ENCODE measurements at regions not wholly inside any gene's neighbourhood (a gene's known extent, or its start where the extent isn't known, plus 50 kb on each side); places are given as distances from the start of the nearest gene placed in this dataset.

DNA sequence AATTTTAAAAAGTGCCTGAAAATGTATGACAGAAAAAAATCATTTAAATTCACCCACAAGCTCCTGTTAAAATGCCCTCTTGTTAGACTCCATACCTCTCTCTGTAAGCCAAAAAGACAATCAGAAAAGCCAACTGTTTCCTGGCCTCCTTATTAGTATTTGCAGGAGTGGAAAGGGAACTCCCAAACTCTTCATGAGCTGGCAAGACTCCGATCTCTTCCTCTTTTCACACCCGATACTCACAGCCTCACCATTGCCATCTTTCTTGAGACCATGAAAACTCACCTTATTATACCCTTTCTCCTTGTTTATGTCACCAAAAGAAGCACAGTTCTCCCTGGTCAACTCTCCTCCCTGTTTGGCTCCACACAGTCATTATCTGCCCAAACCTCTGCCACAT is 197.8 kb downstream of the DMAC1 start:
- TF ChIP-seq, protein P1, sequence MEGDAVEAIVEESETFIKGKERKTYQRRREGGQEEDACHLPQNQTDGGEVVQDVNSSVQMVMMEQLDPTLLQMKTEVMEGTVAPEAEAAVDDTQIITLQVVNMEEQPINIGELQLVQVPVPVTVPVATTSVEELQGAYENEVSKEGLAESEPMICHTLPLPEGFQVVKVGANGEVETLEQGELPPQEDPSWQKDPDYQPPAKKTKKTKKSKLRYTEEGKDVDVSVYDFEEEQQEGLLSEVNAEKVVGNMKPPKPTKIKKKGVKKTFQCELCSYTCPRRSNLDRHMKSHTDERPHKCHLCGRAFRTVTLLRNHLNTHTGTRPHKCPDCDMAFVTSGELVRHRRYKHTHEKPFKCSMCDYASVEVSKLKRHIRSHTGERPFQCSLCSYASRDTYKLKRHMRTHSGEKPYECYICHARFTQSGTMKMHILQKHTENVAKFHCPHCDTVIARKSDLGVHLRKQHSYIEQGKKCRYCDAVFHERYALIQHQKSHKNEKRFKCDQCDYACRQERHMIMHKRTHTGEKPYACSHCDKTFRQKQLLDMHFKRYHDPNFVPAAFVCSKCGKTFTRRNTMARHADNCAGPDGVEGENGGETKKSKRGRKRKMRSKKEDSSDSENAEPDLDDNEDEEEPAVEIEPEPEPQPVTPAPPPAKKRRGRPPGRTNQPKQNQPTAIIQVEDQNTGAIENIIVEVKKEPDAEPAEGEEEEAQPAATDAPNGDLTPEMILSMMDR (IDR thresholded peaks at IDR 0.05): no peak
- no peak for DNase-seq
- Histone ChIP-seq H3K27ac (no peak overlapping the region), H3K36me3 (no peaks in the 10 kb centered on the region), H3K4me1 (no peaks in the 10 kb centered on the region), H3K9me3 (no peaks in the 10 kb centered on the region), H3K27me3 (no peaks in the 10 kb centered on the region), H3K4me3 (no peak overlapping the region)
- intact Hi-C loops (cut with DNase I; ENCODE audit: low total_unique reads): no loop called here

DNA sequence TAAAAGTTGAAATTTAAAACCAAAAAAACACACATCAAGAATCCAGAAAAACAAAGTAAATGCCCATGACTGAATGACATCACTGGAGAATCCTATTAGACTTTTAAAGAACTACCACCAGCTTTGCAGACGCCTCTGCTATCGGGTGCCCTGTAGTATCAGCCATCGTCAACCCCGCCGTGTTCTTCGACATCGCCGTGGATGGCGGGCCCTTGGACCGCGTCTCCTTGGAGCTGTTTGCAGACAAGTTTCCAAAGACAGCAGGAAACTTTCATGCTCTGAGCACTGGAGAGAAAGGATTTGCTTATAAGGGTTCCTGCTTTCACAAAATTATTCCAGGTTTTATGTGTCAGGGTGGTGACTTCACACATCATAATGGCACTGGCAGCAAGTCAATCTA is 201.9 kb downstream of the DMAC1 start:
- Histone ChIP-seq H3K36me3 (no peaks in the 10 kb centered on the region), H3K9me3 (no peaks in the 10 kb centered on the region), H3K27me3 (no peaks in the 10 kb centered on the region), H3K4me1 (no peaks in the 10 kb centered on the region), H3K27ac (no peak overlapping the region), H3K4me3 (no peak overlapping the region)
- DNase-seq: no peak
- TF ChIP-seq, protein P1 (IDR thresholded peaks at IDR 0.05): no peak
- intact Hi-C loops (cut with DNase I; ENCODE audit: low total_unique reads): no loop called here

DNA sequence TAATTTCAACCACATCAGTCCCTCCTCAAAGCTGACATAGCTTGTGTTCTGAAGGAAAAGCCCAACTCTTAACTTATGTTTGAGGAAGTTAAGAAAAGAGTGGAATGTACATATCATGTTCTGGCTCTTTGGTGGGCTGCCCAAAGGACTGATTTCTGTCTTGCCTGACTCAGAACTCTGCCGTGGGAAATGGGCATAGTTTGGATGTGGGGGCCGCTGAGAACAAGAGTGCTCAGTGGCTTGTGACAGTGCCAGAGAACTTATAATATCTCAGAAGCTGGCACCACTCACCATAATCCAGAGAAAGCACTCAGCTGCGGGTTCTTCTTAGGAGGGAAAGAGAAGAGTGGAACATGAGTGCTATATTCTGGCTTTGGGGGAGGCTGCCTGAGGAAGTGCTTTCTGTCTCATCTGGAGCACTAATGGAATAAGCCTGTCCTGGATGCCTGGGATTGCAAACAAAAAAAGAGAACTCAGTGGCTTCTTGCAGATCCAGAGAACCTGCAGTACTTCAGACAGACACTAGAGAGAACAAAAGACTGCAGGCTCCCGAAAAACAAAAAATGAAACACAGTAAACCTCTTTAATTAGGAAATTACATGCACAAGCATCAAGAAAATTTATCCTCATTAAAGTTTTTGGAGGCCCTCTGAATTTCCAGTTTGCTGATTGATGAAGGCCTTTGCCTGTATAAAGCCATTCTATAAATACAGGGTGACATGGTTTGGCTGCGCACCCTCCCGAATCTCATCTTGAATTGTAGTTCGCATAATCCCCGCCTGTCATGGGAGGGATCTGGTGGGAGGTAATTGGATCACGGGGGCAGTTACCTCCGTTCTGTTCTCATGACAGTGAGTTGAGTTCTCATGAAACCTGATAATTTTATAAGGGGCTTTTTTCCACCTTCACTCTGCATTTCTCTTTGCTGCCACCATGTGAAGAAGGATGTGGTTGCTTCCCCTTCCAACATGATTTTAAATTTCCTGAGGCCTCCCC is 207.0 kb downstream of the DMAC1 start:
- H3K27ac ChIP-seq: no peak overlapping the region
- TF ChIP-seq, protein P1 (IDR thresholded peaks at IDR 0.05): no peak
- no peaks in the 10 kb centered on the region for H3K4me1 ChIP-seq
- H3K4me3 ChIP-seq: no peak overlapping the region
- no peaks in the 10 kb centered on the region for H3K9me3 ChIP-seq
- DNase-seq: no peak
- no peaks in the 10 kb centered on the region for H3K27me3 ChIP-seq
- intact Hi-C loops (cut with DNase I; ENCODE audit: low total_unique reads): no loop called here
- H3K36me3 ChIP-seq: no peaks in the 10 kb centered on the region

DNA sequence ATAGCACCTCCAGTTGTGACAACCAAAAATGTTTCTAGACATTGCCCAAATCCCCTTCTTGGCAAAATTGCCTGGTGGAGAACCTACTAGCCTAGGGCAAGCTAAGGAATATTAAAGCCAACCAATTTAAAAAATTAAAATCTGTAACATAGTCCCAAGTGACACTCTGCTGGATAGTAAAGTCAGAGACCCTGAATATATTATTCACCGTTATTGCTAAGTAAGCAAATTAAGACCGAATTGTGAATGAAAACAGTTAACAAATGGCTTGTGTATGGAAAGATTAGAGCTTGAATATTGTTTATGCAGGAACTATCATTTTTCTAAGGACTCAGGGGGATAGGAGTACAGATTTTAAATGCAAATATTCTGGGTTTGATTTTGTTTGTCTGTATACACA is 208.1 kb downstream of the DMAC1 start:
- intact Hi-C loops (cut with DNase I; ENCODE audit: low total_unique reads): no loop called here
- no peaks in the 10 kb centered on the region for H3K4me1 ChIP-seq
- no peaks in the 10 kb centered on the region for H3K27me3 ChIP-seq
- DNase-seq: no peak
- no peak overlapping the region for H3K4me3 ChIP-seq
- H3K36me3 ChIP-seq: no peaks in the 10 kb centered on the region
- TF ChIP-seq, protein P1 (IDR thresholded peaks at IDR 0.05): no peak
- no peaks in the 10 kb centered on the region for H3K9me3 ChIP-seq
- H3K27ac ChIP-seq: no peak overlapping the region

DNA sequence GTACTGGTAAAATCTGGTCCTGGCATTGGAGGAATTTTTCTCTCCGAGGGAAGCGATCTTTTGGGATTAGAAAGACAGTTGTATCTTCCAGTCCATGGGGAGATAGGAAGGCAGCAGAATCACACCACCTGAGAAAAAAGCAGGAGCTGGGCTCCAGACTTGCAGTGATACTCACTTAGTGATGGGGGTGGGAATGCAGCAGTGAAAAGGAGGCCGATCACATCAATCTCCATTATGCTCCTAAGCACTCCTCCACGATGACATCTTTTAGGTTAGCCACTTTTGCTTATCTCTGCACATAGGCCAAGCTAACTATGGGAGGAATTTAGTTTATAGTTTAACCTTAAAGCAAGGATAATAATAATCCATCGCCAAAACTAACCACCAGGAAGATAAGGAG is 219.0 kb downstream of the DMAC1 start:
- intact Hi-C loops (cut with DNase I; ENCODE audit: low total_unique reads): no loop called here

More for the DNA sequence above, 219.0 kb downstream of the DMAC1 start:
- Histone ChIP-seq H3K9me3 (no peaks in the 10 kb centered on the region), H3K4me3 (no peak overlapping the region), H3K4me1 (no peaks in the 10 kb centered on the region), H3K27ac (no peak overlapping the region), H3K27me3 (no peaks in the 10 kb centered on the region), H3K36me3 (no peaks in the 10 kb centered on the region)
- TF ChIP-seq, protein P1 (IDR thresholded peaks at IDR 0.05): no peak
- no peak for DNase-seq

Measured in tibial artery (tissue), 4 donors.